ENCODE measurements at regions not wholly inside any gene's neighbourhood (a gene's known extent, or its start where the extent isn't known, plus 50 kb on each side); places are given as distances from the start of the nearest gene placed in this dataset.
"Not testable (repeated sequence)": the region's sequence is repeated elsewhere in the genome, so short reads cannot be mapped to it uniquely, and the experiment has no call there.

- H3K4me1 ChIP-seq (ENCODE audit: control insufficient read depth in 1 of 2, insufficient read depth in 2 of 2, low read length in 2 of 2) = peaks cover 0 to 12% of the 10 kb centered on the region in 2 experiments
- no peak overlapping the region for H4K8ac ChIP-seq (ENCODE audit: low read depth, low read length)
- no CpG with 5 or more reads among the region's 1 CpG for WGBS (ENCODE audit: extremely low coverage, insufficient coverage, insufficient read length)
- H2BK120ac ChIP-seq (ENCODE audit: insufficient read depth, low read length, poor library complexity) = no peak overlapping the region
- H4K12ac ChIP-seq (ENCODE audit: low read depth, low read length) = no peak overlapping the region
- H3K4me2 ChIP-seq (ENCODE audit: low read length) = no peak overlapping the region
- no peak for DNase-seq
- no peak overlapping the region for H2BK5ac ChIP-seq (ENCODE audit: low read depth, low read length, poor library complexity)
- no peak overlapping the region for H3K18ac ChIP-seq (ENCODE audit: low read length)
- H3K9me3 ChIP-seq (ENCODE audit: insufficient read depth, low read depth, low read length) = no peaks in the 10 kb centered on the region
- no peak overlapping the region for H3K9ac ChIP-seq (ENCODE audit: low read length)
- H2BK12ac ChIP-seq (ENCODE audit: low read length) = no peak overlapping the region
- no peak overlapping the region for H3K4ac ChIP-seq (ENCODE audit: low read depth, low read length)
- H2AFZ ChIP-seq (ENCODE audit: insufficient read depth, low read length, poor library complexity) = no peak overlapping the region
- H3K4me3 ChIP-seq (ENCODE audit: low read depth, low read length) = no peak overlapping the region
- H3K14ac ChIP-seq (ENCODE audit: low read length) = no peak overlapping the region
- H3K23ac ChIP-seq (ENCODE audit: low read length) = no peak overlapping the region
- H3K79me2 ChIP-seq (ENCODE audit: control insufficient read depth, insufficient read depth, low read length, poor library complexity) = no peaks in the 10 kb centered on the region
- H2AK5ac ChIP-seq (ENCODE audit: low read length) = no peak overlapping the region
- no peaks in the 10 kb centered on the region for H3K79me1 ChIP-seq (ENCODE audit: low read length)
- no peaks in the 10 kb centered on the region for H3K36me3 ChIP-seq (ENCODE audit: control insufficient read depth in 1 of 2, insufficient read depth in 2 of 2, low read length in 2 of 2)
- no peak overlapping the region for H4K91ac ChIP-seq (ENCODE audit: low read depth, low read length)
- no peaks in the 10 kb centered on the region for H3K27me3 ChIP-seq (ENCODE audit: insufficient read depth, low read length)
- H3K27ac ChIP-seq (ENCODE audit: low read depth, low read length) = no peak overlapping the region
Observed at GRCh38 chr3:187813198-187813597, 67.9 kb upstream of the BCL6 start.

DNA sequence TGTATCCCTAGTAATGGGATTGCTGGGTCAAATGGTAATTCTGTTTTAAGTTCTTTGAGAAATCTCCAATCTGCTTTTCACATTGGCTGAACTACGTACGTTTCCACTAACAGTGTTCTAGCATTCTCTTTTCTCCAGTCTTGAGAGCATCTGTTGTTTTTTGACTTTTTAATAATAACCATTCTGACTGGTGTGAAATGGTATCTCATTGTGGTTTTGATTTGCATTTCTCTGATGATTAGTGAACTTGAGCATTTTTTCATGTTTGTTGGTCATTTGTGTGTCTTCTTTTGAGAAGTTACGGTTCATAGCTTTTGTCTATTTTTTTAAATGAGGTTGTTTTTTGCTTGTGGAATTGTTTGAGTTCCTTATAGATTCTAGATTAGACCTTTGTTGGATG is 72.5 kb upstream of the BCL6 start:
- H4K12ac ChIP-seq (ENCODE audit: low read depth, low read length); H3K14ac ChIP-seq (ENCODE audit: low read length); H3K36me3 ChIP-seq (ENCODE audit: control insufficient read depth in 1 of 2, insufficient read depth in 2 of 2, low read length in 2 of 2); H2BK5ac ChIP-seq (ENCODE audit: low read depth, low read length, poor library complexity); H3K9me3 ChIP-seq (ENCODE audit: insufficient read depth, low read depth, low read length); H3K9ac ChIP-seq (ENCODE audit: low read length); H3K27me3 ChIP-seq (ENCODE audit: insufficient read depth, low read length); H2AFZ ChIP-seq (ENCODE audit: insufficient read depth, low read length, poor library complexity); H3K79me2 ChIP-seq (ENCODE audit: control insufficient read depth, insufficient read depth, low read length, poor library complexity); H3K18ac ChIP-seq (ENCODE audit: low read length); H3K4ac ChIP-seq (ENCODE audit: low read depth, low read length); DNase-seq; H3K4me1 ChIP-seq (ENCODE audit: control insufficient read depth in 1 of 2, insufficient read depth in 2 of 2, low read length in 2 of 2); H3K79me1 ChIP-seq (ENCODE audit: low read length); H2AK5ac ChIP-seq (ENCODE audit: low read length); H3K27ac ChIP-seq (ENCODE audit: low read depth, low read length); H4K8ac ChIP-seq (ENCODE audit: low read depth, low read length); H4K91ac ChIP-seq (ENCODE audit: low read depth, low read length); H2BK12ac ChIP-seq (ENCODE audit: low read length); H2BK120ac ChIP-seq (ENCODE audit: insufficient read depth, low read length, poor library complexity); H3K23ac ChIP-seq (ENCODE audit: low read length); H3K4me3 ChIP-seq (ENCODE audit: low read depth, low read length); H3K4me2 ChIP-seq (ENCODE audit: low read length): not testable (repeated sequence)
- no CpG with 5 or more reads among the region's 3 CpGs for WGBS (ENCODE audit: extremely low coverage, insufficient coverage, insufficient read length)

DNA sequence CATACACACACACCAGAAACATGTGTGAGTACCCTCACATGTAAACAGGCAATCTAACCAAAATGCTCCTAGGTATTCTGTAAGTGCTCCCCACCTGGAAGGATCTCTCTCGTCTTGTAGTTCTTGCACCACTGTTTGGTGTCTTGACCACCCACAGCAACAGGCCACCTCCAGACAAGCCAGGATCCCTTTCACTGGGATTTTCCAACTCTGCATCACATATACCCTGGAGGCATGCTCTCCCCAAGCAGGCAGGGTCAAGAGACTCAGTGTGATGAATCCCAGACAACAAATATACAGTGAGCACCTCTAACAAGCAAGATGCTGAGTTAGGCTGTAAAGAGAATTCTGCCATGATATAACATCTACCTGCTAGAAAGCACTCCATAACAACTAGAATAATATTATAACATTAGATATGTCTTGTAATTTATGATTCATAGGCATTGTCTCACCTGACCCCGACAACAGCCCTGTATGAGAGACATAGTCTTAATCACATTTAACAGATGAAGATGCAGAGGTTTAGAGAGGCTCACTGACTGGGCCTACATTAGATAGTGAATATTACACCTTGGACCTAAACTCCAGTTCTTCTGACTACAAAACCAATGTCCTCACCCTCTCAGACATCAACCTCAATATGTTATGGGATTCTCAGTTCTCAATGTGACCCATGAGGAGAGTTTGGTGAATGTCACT is 76.5 kb upstream of the BCL6 start:
- no peak overlapping the region for H4K12ac ChIP-seq (ENCODE audit: low read depth, low read length)
- H3K4me3 ChIP-seq (ENCODE audit: low read depth, low read length) = no peak overlapping the region
- no peak overlapping the region for H2AFZ ChIP-seq (ENCODE audit: insufficient read depth, low read length, poor library complexity)
- H3K4ac ChIP-seq (ENCODE audit: low read depth, low read length) = no peak overlapping the region
- DNase-seq = no peak
- no peaks in the 10 kb centered on the region for H3K9me3 ChIP-seq (ENCODE audit: insufficient read depth, low read depth, low read length)
- H2BK5ac ChIP-seq (ENCODE audit: low read depth, low read length, poor library complexity) = no peak overlapping the region
- H3K27ac ChIP-seq (ENCODE audit: low read depth, low read length) = peak overlapping the region; percentile 8
- H3K27me3 ChIP-seq (ENCODE audit: insufficient read depth, low read length) = no peaks in the 10 kb centered on the region
- peaks cover 4% of the 10 kb centered on the region for H3K79me1 ChIP-seq (ENCODE audit: low read length)
- no peak overlapping the region for H2BK12ac ChIP-seq (ENCODE audit: low read length)
- H2AK5ac ChIP-seq (ENCODE audit: low read length) = no peak overlapping the region
- no peak overlapping the region for H4K8ac ChIP-seq (ENCODE audit: low read depth, low read length)
- H2BK120ac ChIP-seq (ENCODE audit: insufficient read depth, low read length, poor library complexity) = no peak overlapping the region
- H3K9ac ChIP-seq (ENCODE audit: low read length) = no peak overlapping the region
- no peaks in the 10 kb centered on the region for H3K79me2 ChIP-seq (ENCODE audit: control insufficient read depth, insufficient read depth, low read length, poor library complexity)
- no peak overlapping the region for H3K18ac ChIP-seq (ENCODE audit: low read length)
- H3K36me3 ChIP-seq (ENCODE audit: control insufficient read depth in 1 of 2, insufficient read depth in 2 of 2, low read length in 2 of 2) = no peaks in the 10 kb centered on the region
- no CpG with 5 or more reads among the region's 2 CpGs for WGBS (ENCODE audit: extremely low coverage, insufficient coverage, insufficient read length)
- peaks cover 5 to 9% of the 10 kb centered on the region in 2 experiments for H3K4me1 ChIP-seq (ENCODE audit: control insufficient read depth in 1 of 2, insufficient read depth in 2 of 2, low read length in 2 of 2)
- H3K14ac ChIP-seq (ENCODE audit: low read length) = no peak overlapping the region
- no peak overlapping the region for H3K23ac ChIP-seq (ENCODE audit: low read length)
- H3K4me2 ChIP-seq (ENCODE audit: low read length) = peak overlapping the region; percentile 9
- peak overlapping the region; percentile 26 for H4K91ac ChIP-seq (ENCODE audit: low read depth, low read length)

GRCh38 chr3:187822402-187822801 is 77.1 kb upstream of the BCL6 start:
- Histone ChIP-seq H2AFZ (ENCODE audit: insufficient read depth, low read length, poor library complexity) (no peak overlapping the region), H4K12ac (ENCODE audit: low read depth, low read length) (no peak overlapping the region), H3K9me3 (ENCODE audit: insufficient read depth, low read depth, low read length) (no peaks in the 10 kb centered on the region), H3K36me3 (ENCODE audit: control insufficient read depth in 1 of 2, insufficient read depth in 2 of 2, low read length in 2 of 2) (no peaks in the 10 kb centered on the region), H3K4ac (ENCODE audit: low read depth, low read length) (no peak overlapping the region), H3K23ac (ENCODE audit: low read length) (no peak overlapping the region), H3K4me3 (ENCODE audit: low read depth, low read length) (no peak overlapping the region), H3K79me1 (ENCODE audit: low read length) (peaks cover 4% of the 10 kb centered on the region), H3K4me1 (ENCODE audit: control insufficient read depth in 1 of 2, insufficient read depth in 2 of 2, low read length in 2 of 2) (peaks cover 5 to 9% of the 10 kb centered on the region in 2 experiments), H3K4me2 (ENCODE audit: low read length) (no peak overlapping the region), H3K27me3 (ENCODE audit: insufficient read depth, low read length) (no peaks in the 10 kb centered on the region), H2BK120ac (ENCODE audit: insufficient read depth, low read length, poor library complexity) (no peak overlapping the region), H3K14ac (ENCODE audit: low read length) (no peak overlapping the region), H3K18ac (ENCODE audit: low read length) (no peak overlapping the region), H3K27ac (ENCODE audit: low read depth, low read length) (no peak overlapping the region), H2BK5ac (ENCODE audit: low read depth, low read length, poor library complexity) (no peak overlapping the region), H2AK5ac (ENCODE audit: low read length) (no peak overlapping the region), H3K79me2 (ENCODE audit: control insufficient read depth, insufficient read depth, low read length, poor library complexity) (no peaks in the 10 kb centered on the region), H2BK12ac (ENCODE audit: low read length) (peak overlapping the region; percentile 8), H4K8ac (ENCODE audit: low read depth, low read length) (no peak overlapping the region), H3K9ac (ENCODE audit: low read length) (no peak overlapping the region), H4K91ac (ENCODE audit: low read depth, low read length) (no peak overlapping the region)
- DNase-seq = no peak
